SHP77 treated with DMSO at 0.1 percent for 48 hours (cell line): ENCODE measurements at regions not wholly inside any gene's neighbourhood (a gene's known extent, or its start where the extent isn't known, plus 50 kb on each side); places are given as distances from the start of the nearest gene placed in this dataset.

Source experiments
- DNase-seq: peaks from one replicate; lab custom pipeline; 2025; lab: John Stamatoyannopoulos, UW

DNA sequence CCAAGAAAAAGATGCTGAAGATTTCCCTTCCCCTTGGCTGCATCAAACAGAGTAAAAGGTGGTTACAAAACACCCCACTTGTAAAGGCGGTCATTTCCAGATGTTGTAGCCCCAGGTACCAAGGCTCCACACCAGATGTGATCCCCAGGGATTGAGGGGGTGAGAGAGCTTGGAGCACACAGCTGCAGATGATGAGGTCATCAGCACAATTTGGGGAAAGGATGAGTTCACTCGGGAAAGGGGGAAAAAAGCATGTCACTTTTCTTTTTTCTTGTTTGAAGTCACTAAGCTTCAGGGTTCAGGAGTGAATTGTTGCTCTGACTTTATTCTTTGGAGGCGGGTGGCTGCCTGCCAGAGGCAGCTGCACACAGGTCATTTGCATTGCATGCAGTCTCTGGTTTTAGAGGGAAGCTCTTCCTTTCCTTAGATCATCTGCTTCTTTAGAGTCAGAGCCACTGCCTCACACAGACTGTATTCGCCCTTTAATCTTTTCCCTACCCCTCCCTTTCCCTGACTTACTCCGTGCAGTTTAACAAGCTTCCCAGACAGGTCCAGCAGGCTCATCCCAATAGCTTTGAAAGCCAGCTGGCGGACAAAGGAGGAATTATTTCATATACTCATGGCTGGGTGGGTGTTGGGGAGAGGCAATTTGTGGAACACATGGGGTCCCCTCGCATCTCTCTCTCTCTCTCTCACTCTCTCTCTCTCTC is 409.3 kb upstream of the SLC24A2 start:
- DNase-seq = no peak

DNA sequence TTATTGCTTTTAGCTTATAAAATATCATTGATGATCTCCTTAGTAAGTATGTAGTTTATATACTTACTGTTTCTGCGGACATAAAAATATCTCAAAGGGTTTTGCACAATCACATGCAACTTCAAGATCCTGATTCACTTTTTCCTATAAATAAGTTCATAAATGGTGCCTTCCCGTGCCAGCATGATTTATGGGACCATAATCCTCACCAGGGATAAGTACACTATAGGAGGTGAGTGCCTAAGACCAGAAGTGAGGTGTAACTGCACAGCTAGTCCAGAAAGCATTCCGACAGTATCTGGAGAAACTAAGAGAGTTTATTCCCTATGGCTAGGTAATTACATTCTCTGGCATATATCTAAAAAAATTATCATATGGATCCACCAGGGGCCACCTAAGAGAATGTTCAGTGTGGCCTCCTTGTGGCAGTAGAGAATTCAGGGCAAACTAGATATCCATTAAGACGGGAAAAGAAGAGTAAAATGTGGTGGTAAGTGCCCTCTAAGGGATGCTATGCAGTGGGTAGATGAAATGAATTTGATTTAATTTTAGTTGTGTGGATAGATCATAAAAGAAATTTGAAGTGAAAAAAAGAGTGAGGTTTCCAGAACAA is 402.5 kb upstream of the SLC24A2 start:
- no peak for DNase-seq

DNA sequence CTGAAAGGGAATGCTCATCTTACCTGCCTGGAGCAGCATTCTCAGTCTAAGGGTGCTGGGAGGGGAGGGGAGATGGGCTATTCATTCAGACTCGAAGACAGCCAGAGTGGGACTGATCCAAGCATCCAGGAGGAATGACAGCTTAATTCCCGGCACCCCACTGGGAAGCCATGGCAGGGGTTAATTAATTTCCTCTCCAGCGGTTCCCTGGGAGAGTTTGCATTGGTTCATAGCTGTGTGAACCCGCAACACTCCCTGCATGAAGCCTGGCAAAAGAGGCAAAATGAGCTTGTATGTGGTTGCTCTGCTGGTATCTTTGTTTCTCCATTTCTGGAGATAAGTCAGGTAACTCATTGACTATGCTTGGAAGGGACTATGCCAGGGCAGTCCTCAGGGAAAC is 401.0 kb upstream of the SLC24A2 start:
- DNase-seq = no peak

DNA sequence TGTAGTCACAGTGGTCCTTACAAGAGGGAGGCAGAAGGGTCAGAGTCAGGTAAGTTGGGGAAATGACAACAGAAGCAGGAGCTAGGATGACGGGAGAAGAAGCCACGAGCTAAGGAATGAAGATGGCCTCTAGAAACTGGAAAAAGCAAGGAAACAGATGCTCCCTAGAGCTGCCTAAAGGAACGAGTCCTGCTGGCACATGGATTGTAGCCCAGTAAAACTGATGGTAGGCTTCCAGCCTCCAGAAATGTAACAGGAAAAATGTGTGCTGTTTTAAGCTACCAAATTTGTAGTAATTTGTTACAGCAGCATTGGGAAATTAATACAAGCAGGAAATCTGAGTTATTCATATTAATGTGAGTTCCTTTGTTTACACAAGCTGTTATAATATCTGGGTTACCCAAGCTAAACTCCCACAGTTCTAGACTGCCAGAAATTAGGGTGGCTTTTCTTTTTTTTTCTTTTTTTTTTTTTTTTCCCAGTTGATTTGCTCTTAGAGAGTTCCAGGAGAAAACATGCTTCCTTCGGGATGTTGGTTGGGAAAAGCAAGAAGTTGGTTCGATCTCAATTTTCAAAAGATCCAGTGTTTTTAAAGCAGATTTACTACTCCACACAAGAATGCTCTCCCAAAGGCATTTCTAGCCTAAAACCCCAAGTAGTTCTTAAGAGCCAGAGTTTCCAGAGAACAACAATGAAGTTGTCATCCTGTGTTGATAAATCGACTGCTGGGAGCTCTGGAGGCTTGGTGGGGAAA is 400.0 kb upstream of the SLC24A2 start:
- no peak for DNase-seq

DNA sequence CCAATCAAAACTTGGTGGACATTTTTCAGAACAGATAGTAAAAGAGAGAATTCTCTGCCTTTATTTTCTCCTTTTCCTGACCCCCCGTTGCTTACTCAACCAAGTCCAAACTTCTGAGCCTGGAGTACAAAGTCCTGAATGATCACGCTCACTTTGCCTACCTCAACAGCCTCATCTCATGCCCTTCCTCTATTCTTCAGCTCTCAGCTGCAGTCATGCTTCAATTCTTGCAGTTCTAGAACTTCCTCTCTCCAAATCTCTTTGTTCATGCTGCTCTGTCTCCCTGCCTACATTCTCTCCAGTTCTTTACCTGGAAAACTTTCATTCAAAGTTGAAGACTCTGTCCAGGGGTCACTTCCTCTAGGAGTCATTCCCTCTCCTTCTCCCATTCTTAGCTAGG is 398.5 kb upstream of the SLC24A2 start:
- DNase-seq = no peak

DNA sequence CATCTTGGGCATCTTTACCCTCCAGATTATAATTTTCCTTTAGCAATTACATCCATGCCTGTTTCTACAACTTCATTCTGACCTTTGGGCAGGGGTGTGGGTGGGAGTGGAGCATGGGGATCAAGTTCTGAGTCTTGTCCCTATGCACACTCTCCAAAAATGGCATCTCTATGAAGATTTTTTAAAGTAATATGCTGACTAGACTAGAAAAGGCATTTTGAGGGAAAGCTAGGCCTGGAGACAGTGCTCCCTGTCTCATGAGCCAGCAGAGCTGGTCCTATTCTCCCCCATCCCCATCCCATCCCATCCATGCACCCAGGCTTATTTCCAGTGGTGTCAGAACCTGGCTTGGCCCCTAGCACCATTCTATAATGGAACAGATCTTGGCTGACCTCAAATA is 398.0 kb upstream of the SLC24A2 start:
- DNase-seq = no peak

DNA sequence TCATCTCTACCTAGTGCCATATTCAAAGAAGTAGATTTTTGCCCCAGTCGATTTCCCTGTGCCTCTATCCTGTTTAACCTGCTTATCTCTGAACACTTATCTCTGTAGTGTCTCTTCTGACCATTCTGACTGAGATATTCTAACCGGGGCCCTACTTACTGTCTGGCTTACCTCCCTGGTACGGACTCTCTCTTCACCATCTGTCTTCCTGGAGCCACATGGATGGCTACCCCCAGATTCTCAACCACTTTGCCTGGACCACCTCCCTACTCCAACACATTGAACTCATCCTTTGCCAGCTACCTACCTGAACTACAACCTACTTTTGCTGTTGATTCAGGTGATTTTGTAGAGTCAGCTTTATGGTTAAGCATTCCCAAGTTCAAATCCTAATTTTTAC is 397.4 kb upstream of the SLC24A2 start:
- DNase-seq = no peak

DNA sequence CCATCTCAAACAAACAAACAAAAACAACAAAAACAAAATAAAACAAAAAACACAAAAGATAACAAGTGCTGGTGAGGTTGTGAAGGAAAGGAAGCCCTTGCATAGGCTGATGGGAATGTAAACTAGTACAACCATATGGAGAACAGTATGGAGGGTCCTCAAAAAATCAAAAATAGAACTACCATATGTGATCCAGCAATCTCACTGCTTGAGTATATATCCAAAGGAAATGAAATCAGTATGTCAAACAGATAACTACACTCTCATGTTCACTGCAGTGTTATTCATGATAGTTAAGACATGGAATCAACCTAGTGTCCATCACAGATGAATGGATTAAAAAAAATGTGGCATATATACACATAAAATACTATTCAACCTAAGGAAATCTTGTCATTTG is 395.7 kb upstream of the SLC24A2 start:
- no peak for DNase-seq

DNA sequence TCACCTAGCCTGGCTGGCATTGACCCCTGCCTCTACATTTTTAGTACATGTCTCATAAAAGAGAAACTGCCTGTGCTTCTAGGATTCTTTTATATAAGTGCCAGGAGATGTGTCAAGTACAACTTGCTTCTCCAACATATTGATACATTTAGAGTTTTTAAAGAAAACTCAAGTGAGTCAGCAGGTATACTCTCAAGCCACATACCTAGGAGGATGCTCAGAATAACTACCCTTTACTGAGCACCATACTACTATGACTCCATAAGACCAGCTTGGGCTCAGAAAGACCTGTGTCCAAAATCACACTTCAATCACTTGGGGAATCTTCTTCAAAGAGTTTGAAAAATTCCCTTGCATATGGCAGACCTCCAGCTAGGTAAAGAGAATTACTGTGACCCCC is 389.8 kb upstream of the SLC24A2 start:
- no peak for DNase-seq

DNA sequence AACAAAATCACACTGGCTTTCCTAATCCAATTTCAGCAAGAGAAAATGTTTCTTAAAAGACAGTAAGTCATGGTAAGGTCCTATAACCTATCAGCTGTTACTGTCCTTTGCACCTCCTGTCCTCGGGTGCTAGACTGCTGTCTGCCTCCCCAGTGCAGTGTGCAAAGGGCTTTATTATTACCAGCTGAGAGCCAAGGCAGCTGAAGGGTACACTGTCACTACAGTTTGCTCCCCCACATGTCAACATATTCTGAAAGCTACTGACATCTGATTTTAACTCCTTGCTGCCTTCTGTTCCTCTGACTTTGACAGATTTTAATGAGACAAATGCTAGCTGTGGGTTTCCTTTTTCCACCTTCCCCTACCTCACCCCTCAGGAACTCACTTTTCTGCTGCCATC is 389.4 kb upstream of the SLC24A2 start:
- DNase-seq = no peak

DNA sequence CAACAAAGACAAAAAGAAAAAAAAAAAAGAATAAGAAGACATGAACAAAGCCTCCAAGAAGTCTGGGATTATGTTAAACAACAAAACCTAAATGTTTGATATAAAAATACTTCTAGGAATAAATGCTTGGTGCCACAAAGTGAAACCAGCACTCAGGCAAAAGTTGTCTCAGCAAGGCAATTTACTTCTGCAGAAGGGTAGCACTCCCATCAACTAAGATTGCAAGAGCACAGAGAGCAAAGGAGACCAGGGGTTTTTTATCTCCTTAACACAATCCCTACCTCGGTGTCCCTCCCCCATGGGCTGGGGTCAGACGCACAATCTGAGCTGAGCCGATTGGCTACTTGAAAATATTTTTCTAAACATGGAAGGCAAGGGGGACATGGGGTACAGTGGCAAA is 381.3 kb upstream of the SLC24A2 start:
- DNase-seq = no peak

DNA sequence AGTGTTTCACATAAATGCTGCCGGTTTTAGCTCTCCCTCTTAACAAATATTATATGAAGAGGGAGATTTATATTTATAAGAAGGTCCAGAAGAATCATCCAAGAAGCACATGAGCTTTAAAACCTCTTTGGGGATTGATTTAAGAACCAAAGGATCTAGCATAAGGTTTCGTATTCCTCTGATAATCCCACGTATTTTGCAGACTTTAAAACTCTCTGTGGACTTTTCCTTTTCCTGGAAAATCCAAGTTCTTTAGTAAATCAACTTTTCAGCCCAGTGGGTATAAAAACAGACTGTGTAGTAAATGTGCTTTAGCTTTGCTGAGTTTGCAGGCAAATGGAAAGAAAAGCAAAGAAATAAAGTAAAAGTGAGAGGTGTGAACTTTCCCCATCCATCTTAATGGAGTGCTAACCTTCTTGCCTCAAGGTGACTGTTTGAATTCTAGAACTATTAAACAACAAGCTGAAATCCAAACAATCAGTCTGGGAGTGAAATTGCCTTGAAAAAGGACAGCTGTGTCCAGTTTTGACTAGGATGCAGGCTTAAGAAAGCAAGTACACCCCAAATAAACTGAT is 363.4 kb upstream of the SLC24A2 start:
- no peak for DNase-seq

DNA sequence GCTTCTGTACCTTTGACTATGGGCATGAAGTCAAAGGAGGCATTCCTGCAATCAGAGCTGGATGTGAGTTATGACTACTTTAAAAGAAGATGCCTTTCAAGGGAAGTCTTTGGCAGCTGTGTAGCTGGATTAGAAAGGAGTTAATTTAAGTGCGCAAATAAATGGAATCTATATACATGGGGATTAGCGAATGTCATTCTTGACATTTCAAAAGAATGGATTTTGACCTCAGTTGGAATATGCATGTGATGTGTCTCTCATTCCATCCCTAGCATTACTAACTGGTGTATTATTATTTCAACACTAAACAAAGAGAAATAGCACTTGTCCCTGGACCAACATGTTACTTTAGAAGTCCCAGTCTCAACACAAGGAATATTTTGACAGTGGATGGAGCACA is 359.6 kb upstream of the SLC24A2 start:
- DNase-seq = no peak

DNA sequence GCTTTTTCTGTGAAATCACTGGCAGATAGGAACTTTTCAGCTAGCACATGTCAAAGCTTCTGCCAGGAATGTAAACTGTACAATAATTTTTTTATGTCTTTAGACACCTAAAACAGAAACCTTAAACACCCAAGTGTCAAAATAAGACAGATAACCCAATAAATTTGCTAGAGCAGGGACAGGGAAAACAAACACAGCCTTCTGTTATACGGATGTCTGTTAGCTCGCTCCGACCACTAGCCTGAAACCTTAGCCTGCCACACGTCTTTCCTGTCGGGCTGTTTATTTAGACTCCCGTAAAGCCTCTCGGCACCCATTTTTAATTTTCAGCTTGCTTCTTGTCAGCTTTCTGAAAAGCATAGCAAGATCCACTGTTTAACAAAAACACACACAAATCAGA is 355.4 kb upstream of the SLC24A2 start:
- no peak for DNase-seq

DNA sequence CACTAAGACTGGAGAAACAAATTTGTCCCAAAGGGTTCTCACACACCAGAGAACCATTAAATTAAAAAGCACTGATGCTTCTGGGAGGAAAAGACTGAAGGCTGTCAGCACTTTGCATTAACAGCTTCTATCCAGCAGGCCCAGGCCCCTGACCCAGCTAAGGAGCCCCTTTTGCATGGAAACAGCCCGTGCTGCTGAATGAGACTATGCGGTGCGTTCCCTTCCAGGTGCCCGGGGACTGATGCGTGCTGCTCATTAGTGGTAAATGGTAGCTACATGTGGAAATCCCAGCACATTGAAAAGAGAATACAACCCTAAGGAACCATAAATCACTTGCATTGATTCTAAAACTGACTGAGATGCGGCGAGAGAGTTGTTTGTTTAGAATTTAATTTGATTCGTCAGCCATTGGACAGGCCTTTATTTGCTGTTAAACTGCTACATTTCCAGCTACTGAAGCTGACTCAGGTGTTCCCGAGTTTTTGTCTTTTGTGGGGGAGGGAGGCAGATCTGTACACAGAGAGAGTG is 351.0 kb upstream of the SLC24A2 start:
- DNase-seq = no peak

DNA sequence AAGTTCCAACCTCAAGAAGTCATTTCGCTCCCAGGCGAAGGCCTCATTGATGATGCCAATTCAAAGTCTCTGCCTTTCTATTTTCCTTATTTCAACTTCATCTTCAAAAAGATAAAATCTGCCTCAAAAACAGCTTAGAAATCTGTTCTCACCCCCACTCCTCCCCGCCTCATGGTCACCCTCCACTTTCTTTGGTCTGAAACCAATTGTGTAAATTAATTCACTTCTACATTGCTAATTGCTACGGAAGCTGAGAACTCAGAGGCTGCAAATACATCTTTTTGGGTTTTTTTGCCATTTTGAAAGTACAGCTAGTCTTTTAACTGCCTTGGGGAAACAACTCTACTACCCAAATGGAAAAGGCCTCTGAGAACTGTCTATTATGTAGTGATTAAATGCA is 350.0 kb upstream of the SLC24A2 start:
- DNase-seq = no peak

DNA sequence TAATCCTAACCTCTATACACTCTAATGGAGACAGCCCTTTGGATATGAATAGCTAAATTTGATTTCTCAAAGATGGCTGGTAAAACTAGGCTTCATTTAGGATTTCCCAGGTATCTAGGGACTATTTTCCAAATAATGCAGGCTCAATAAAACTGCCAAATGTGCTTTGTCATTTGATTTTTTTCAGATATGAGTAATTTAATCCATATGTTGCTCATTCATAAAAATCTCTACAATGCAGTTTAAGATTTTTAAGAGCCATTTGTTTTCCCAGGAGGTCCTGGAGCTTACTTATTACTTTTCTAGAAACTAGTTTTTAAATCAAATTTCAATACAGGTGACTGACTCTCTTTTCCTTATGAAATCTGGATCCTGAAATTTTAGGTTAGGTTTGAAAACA is 349.3 kb upstream of the SLC24A2 start:
- DNase-seq = no peak

DNA sequence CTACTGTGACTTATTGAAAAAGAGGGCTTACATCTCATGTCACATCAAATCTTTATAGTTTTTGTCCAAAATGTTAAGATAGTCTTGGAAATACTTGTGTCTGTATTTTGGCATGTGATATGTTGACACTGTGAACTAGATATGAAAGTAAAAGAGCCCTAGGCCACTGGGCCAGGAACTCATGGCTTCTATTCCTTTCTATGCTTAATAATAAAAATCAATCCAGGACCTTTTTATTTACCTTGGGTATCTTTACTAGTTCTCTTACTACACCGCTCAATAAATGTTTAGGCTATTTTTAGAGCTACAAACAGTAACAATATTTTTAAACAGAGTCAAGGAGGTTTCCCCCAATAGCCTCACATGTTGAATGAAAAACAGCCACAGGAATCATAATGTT is 348.6 kb upstream of the SLC24A2 start:
- no peak for DNase-seq

DNA sequence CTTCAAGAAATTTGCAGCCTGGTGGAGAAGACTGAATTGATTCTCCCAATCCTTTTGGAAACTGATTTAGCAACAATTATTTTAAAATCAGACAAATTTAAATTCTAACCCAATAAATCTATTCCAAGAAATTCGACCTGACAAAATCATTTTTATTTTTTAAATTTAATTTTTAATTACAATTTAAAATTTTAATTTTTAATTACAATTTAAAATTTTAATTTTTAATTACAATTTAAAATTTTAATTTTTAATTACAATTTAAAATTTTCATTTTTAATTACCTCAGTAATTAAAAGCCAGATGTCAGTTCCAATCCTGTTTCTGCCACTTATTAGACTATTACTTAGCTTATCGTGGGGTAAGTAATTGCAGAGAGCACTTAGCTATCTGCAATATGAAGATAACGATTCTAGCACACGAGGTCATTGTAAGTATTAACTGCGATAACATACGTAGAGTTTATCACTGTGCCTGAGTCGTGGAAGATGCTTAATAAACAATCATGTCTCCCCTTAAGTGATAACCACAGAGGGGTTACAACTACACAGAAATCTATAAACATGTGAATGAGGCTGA is 346.4 kb upstream of the SLC24A2 start:
- DNase-seq = no peak

DNA sequence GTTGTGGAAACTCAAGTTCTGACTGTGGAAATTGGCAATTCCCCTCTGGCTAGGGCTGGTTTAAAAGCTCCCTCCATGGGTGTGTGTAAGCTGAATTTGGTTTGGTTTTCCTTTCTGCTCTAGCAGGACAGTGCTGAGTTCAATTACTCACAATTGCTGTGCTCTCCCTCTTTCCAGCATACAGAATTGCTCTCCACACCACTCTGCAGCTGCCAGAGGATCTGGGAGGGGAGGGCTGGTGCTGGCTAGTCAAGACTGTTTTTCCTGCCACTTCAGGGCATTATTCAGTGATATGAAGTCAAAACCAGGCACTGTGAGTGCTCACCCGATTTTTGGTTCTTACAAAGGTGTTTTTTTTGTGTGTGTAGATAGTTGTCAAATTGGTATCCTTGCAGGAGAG is 336.9 kb upstream of the SLC24A2 start:
- no peak for DNase-seq

DNA sequence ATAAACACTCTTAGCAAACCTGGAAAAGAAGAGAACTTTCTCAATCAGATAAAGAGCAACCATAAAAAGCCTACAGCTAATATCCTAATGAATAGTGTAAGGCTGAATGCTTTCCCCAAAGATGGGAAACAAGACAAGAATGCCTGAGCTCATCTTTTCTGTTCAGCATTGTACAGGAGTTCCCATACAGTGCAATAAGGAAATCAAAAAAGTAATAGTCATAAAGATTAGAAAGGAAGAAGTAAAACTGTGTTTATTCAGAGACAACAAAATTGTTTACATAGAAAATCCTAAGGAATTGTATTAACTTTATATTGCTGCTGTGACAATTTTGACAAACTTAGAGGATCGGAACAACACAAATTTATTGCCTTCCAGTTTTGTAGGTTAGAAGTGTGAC is 330.7 kb upstream of the SLC24A2 start:
- no peak for DNase-seq

DNA sequence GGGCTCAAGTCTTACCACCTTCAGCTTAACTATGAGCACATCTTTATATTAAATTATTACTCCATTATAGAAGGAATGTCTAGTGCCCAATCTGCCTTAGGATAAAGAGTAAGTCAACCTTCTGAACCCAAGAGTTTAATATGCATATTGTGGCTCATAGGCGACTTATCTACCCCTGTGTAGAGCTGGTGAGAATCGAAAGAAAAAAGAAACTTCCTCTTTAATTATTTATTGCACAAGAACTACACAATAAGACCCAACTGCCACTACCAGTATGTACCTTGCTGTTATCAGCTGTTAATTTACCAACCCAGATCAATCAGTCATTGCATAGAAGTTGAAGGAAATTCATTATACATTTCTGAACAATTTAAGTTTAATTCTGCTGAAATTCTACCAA is 329.1 kb upstream of the SLC24A2 start:
- DNase-seq = no peak

DNA sequence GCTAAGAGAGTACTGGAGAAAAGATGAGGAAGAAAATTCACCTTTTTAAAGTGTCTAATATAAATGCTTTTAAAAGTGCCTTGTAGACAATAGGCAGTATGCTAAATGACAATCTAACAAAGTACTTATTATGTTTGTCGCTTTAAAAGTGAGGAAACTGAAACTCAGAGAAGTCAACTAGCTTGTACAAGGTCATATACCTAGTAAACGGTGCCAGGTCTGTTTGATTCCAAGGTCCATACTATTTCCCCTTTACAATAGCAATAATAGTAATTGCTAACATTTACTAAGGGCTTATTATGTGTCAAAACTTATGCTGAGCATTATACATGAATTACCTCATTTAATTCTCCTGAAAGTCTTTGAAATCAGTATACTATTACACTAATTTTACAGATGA is 328.6 kb upstream of the SLC24A2 start:
- DNase-seq = no peak
